ENCODE measurements at regions not wholly inside any gene's neighbourhood (a gene's known extent, or its start where the extent isn't known, plus 50 kb on each side); places are given as distances from the start of the nearest gene placed in this dataset.

- TF ChIP-seq TAF1 (IDR thresholded peaks at IDR 0.05; ENCODE audit: borderline replicate concordance, insufficient read depth, low read length) (no peak), POLR2AphosphoS5 (IDR thresholded peaks at IDR 0.05; ENCODE audit: low read depth, low read length) (no peak), SIN3A (IDR thresholded peaks at IDR 0.05; ENCODE audit: borderline replicate concordance, insufficient read depth, low read length) (no peak), REST (IDR thresholded peaks at IDR 0.05; ENCODE audit: insufficient read depth in 1 of 2, low read depth in 2 of 2, low read length in 2 of 2) (no peak)
These were observed 208.7 kb downstream of the PTPRU start for GRCh38 chr1:29444782-29445729.

Measured in PFSK-1 (cell line).